ENCODE measurements at regions not wholly inside any gene's neighbourhood (a gene's known extent, or its start where the extent isn't known, plus 50 kb on each side); places are given as distances from the start of the nearest gene placed in this dataset.
"Not testable (repeated sequence)": the region's sequence is repeated elsewhere in the genome, so short reads cannot be mapped to it uniquely, and the experiment has no call there.

DNA sequence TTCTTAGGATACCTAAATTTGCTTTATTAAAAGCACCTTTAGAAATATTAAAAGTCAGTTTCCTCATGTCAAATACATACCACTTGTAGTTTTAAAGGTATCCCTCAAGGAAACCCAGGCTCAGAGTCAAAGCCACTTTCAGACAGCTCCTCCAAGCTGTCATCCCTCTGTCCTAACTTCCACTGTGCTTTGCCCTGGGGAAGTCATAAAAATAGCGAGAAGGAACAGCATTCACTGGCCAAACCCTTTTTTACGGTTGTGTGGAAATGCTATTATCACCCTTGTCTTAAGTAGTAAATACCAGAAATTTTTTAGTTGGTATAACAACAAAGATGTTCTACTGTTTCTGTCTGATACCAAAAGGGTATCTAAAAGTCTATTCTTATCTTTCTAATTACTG, 680.5 kb downstream of the ZEB2 start:
- DNase-seq = no peak

DNA sequence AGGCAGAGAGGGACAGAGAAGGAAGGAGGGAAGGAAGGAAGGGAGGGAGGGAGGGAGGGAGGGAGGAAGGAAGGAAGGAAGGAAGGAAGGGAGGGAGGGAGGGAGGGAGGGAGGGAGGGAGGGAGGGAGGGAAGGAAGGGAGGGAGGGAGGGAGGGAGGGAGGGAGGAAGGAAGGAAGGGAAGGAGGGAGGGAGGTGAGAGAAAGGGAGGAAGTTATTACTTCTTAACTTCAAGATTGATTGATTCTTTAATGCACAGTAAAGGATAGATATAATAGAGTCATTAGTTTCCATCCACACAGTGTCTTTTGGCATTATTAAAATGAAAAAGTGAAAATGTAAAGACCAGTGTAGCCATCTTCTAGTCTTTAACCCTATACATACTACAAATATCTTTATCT, 682.9 kb downstream of the ZEB2 start:
- not testable (repeated sequence) for DNase-seq

DNA sequence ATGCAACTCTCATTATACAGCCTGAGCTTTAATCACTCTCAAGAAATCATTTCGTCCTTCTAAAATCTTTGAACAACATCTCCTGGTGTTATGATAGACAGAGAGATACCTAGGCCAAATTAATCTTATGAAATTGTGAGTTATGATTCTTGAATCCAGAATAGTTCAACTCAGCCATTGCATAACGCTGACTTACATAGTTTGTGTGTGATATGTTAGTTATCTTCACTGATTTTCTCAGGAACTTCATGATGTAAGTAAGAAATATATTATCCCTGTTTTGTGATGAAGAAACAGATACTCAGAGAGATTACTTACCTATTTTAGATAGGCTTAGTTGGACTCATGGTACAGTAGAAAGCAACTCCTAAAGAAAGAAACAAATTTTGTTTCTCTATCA, 684.4 kb downstream of the ZEB2 start:
- no peak for DNase-seq

DNA sequence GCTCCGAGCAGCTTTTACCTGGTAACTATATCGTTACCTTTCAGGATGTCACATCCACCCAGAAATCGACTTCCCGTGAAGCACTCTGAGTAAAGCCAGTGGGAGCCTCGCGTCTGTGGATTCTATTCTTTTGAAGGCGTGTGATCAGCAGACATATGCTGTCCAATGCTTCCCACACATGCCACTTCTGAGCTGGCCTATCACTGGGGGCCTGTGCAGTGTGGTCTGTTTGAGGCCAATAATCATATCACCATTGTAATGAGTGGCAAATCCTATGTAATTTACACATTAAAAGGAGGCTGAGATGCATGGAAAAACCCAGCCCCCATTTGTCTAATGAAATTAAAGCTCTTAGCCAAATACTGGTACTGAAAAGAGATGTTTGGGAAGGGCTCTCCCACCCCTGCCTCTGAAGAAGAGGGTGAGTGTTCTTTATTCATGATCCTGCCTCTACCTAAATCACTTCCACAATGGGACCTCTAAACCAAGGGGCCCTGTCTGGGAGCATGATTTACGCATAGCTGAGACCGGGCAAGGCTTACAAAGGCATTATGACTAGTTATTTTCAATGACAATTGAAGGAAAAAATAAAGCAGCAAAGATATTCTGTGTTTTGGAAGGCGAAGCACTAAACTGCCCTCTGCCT, 686.8 kb downstream of the ZEB2 start:
- DNase-seq = no peak

DNA sequence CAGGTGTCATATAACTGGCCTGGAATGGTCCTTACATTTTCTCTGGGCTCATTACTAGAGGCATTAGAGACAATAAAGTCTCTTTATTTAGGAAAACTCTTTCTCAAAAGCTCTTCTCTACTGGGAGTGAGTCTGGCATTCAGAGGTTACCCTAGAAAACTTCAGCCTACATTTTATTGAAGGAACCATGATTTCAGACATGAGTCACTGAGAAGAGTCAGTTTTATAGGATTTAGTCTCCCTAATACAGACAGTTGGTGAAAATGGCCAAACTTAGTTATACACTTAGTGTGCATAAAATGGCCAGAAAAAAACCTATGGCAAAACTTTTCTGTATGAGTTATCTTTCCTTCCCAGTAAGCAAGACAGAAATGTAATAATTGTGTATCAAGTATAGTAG, 689.4 kb downstream of the ZEB2 start:
- DNase-seq = no peak

DNA sequence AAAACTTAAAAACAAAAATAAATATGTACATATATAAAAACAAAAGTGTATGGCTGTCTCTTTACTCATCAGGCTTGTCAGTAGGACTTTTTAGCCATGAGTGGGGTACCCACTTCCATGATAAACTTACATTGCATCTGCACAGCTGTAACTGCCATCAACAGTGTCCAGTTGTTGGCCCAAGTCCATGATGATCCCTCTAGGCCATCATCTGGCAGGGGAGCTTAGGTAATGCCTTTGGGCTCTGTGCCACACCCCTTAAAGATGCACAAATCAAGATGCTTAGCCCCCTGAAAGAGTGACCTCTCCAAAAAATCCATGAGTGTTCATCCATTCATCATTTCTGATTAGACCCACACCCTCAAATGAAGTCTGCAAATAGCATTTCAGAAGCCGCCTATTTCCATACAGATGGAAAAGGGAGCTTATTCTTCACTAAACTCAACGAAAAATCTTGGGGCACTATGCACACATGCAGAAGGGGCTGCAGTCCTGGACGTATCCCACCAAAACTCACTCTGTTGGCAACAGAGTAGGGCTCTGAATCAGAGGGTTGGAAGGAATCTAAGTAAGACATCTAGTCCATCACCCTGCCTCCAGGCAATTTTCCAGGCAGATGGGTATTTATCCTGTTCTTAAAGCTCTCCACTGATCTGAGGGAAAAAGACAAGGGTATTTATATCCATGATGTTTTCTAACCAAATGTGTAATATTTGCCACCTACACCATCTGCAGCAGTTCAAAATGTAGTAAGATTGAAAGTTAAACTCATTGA, 691.0 kb downstream of the ZEB2 start:
- DNase-seq = no peak

DNA sequence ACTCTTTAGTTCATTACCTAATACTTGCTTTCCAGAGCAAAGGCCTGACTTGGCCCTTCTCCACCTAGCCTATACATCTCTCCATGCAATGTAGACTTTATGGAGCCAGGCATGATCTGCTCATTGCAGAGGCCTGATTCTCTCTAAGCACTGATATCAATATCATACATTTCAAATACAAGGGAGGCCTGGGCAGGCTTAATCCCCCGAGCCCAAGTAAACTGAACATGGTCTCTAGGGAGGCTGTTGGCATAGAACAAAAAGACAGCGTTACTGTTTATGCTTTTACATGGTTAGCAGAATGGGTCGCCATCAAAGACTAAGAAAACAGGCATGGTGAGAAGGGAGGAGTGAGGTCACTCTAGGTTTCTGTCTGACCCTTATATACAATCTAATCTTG, 695.1 kb downstream of the ZEB2 start:
- DNase-seq = no peak

DNA sequence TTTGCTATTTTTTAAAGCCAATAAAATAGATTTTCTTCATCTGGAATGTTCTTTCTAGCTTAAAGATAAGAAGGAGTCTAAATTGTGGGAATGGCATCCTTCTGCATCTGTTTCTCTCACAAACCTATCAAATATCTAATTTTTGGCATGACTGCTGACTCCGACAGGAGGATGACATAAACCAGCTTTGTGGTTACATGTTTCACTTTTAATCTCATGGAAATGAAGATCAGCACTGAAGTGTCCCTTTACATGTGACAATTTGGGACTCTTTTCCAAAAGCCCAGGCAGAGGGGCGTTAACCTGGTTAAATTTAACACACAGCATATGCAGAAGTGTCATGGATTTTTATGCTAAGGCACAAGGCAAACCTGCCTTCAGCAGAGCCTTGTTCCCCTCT, 694.7 kb downstream of the ARHGAP15 start:
- DNase-seq = no peak

DNA sequence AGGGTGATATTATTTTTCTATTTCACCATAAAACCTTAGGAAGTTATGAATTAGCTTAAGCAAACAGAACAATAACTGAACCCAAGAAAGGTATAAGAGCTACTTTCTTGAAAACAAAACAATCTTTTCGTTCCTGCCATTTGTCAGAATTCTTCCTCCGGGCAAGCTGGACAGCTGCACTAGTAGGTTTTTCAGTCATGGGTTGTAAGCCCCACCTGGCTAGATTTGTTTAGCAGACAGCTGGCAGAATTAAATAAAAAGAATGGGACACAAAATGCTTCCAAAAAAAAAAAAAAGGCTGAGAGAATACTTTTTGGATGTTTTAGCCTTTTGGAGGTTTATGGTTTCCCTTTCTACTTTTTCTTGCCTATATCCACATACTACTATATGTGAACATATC, 694.1 kb downstream of the ARHGAP15 start:
- no peak for DNase-seq

DNA sequence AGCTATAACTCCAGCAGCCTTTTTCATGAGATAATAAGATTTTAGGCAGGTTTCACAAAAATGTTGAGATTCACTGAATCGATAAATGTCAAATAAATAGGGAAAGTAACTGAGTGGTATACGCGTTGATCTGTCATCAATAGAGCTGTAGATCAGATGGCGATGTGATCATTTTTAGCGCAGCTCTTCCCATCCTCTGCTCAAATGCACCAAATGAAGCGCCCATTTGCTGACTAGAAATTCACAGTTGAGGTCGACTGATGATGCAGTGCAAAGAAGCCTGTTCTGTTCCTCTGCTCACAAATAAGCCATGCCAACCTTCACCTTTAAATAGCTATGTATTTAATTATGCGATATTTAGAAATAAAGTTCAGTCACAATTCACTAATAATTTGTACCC, 693.5 kb downstream of the ARHGAP15 start:
- no peak for DNase-seq

DNA sequence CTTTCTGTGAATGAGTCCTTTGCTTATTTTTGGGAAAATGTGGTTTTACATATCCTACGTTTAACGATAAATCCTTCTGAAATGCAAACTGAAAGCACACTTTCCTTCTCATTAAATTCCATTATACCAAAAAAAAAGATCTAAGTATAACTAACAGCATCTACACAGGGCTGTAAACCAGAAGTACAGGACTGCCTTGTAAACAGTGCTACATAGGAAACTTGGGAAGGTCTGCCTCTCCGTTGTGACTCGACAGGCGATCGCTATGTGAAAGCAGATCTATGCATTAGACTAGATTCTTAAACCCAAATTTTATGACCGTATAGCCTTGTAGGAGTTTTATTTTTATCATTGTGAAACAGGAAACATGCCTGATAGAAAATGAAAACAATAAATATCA, 690.5 kb downstream of the ARHGAP15 start:
- no peak for DNase-seq

DNA sequence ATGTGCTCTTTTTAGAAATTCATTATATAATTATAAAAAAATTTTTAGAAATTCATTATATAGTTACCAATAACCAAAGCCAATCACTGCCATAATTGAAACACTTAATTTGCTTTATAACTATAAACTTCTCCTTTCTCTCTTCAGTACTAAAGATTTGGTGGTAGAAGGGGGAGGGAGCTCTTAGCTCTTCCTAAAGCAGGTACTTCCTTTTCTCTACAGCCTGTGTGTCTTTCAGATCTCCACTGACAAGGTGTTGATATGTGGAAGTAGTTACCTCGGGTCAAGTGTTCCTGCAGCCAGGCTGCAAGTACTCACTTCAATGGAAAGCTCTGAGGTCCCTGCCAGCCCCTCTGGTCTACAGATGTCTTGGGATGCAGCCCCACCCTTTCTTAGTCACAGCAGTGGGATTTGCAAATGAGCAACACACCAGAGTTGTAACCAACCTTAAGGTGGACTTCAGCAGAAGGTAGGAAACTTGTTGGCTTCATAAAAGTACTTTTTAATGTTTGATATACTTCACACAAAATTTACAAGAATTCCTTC, 690.0 kb downstream of the ARHGAP15 start:
- DNase-seq = no peak
